ENCODE measurements at regions not wholly inside any gene's neighbourhood (a gene's known extent, or its start where the extent isn't known, plus 50 kb on each side); places are given as distances from the start of the nearest gene placed in this dataset.

GRCh38 chr4:123035239-123035638 is 112.8 kb upstream of the NUDT6 start:
- Mint-ChIP-seq H3K4me1 (ENCODE audit: low read depth, unreplicated experiment) (no peaks in the 10 kb centered on the region), H3K27me3 (ENCODE audit: unreplicated experiment) (peaks cover 4% of the 10 kb centered on the region), H3K27ac (ENCODE audit: unreplicated experiment) (no peak overlapping the region), H3K4me3 (ENCODE audit: unreplicated experiment) (no peak overlapping the region), H3K9me3 (ENCODE audit: unreplicated experiment) (no peaks in the 10 kb centered on the region), H3K36me3 (ENCODE audit: unreplicated experiment) (no peaks in the 10 kb centered on the region)
- DNase-seq = no peak
- TF ChIP-seq CTCF (IDR thresholded peaks at IDR 0.05; ENCODE audit: partially characterized antibody, unreplicated experiment) = no peak

GRCh38 chr4:123037804-123038203 is 115.4 kb upstream of the NUDT6 start:
- no peaks in the 10 kb centered on the region for H3K9me3 Mint-ChIP-seq (ENCODE audit: unreplicated experiment)
- H3K27me3 Mint-ChIP-seq (ENCODE audit: unreplicated experiment) = peaks cover 4% of the 10 kb centered on the region
- no peaks in the 10 kb centered on the region for H3K4me1 Mint-ChIP-seq (ENCODE audit: low read depth, unreplicated experiment)
- no peak overlapping the region for H3K27ac Mint-ChIP-seq (ENCODE audit: unreplicated experiment)
- no peak for DNase-seq
- H3K4me3 Mint-ChIP-seq (ENCODE audit: unreplicated experiment) = no peak overlapping the region
- no peak for TF ChIP-seq CTCF (IDR thresholded peaks at IDR 0.05; ENCODE audit: partially characterized antibody, unreplicated experiment)
- H3K36me3 Mint-ChIP-seq (ENCODE audit: unreplicated experiment) = peaks cover 5% of the 10 kb centered on the region

DNA sequence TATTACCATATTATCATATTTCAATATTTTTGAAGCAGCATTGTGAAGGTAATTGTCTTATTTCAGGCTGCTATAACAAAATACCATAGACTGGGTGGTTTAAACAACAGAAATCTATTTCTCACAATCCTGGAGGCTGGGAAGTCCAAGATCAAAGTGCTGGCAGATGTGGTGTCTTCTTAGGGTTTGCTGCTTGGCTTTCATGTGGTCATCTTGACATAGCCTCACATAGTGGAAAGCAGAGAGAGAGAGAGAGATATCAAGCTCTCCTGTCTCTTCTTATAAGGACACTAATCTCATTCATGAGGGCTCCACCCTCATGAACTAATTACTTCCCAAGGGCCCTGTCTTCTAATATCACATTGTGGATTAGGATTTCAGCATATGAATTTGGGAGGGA is 119.7 kb upstream of the NUDT6 start:
- H3K27me3 Mint-ChIP-seq (ENCODE audit: unreplicated experiment) = no peaks in the 10 kb centered on the region
- H3K9me3 Mint-ChIP-seq (ENCODE audit: unreplicated experiment) = no peaks in the 10 kb centered on the region
- H3K27ac Mint-ChIP-seq (ENCODE audit: unreplicated experiment) = no peak overlapping the region
- no peak for TF ChIP-seq CTCF (IDR thresholded peaks at IDR 0.05; ENCODE audit: partially characterized antibody, unreplicated experiment)
- H3K4me1 Mint-ChIP-seq (ENCODE audit: low read depth, unreplicated experiment) = no peaks in the 10 kb centered on the region
- H3K4me3 Mint-ChIP-seq (ENCODE audit: unreplicated experiment) = no peak overlapping the region
- peaks cover 17% of the 10 kb centered on the region for H3K36me3 Mint-ChIP-seq (ENCODE audit: unreplicated experiment)
- DNase-seq = no peak

DNA sequence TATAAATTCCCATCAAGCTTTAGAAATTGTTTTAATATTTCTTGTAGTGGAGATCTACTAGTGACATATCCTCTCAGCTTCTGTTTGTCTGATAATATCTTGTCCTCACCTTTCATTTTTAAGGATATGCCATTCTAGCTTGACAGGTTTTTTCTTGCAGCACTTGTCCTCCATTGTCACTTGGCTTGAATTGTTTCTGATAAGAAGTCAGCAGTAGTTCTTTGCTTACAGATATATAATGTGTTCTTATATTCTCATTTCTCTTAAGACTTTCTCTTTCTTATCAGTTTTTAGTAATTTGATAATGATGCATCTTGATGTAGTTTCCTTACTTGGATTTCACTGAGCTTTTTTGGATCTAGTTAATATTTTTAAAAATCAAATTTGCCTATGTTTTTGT is 120.6 kb upstream of the NUDT6 start:
- Mint-ChIP-seq H3K27me3 (ENCODE audit: unreplicated experiment) (no peaks in the 10 kb centered on the region), H3K9me3 (ENCODE audit: unreplicated experiment) (no peaks in the 10 kb centered on the region), H3K27ac (ENCODE audit: unreplicated experiment) (no peak overlapping the region), H3K4me1 (ENCODE audit: low read depth, unreplicated experiment) (no peaks in the 10 kb centered on the region), H3K4me3 (ENCODE audit: unreplicated experiment) (no peak overlapping the region), H3K36me3 (ENCODE audit: unreplicated experiment) (peaks cover 23% of the 10 kb centered on the region)
- no peak for DNase-seq
- TF ChIP-seq CTCF (IDR thresholded peaks at IDR 0.05; ENCODE audit: partially characterized antibody, unreplicated experiment) = no peak

DNA sequence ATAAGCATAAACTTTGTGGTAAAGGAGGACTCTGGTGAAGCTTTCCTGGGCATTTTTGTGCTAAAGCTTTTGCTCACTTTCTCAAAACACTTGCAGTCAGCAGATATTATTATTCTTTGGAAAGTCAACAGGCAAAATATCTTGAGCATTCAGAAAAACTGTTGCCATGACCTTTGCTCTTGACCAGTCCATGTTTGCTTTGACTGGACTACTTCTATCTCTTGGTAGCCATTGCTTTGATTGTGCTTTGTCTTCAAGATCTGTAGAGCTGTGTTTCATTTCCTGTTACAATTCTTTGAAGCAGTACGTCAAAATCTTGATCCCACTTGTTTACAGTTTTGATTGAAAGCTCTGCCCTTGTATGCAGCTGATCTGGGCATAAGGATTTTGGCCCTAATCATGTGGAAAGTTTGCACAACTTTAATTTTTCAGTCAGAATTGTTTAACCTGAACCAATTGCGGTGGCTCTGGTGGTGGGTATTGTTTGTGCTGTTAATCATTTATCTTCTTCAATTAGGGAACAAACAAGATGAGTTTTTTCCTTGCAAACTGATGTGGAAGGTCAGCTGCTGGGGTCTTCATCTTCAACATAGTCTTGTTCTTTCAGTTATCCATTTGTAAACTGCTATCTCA is 121.5 kb upstream of the NUDT6 start:
- no peak for TF ChIP-seq CTCF (IDR thresholded peaks at IDR 0.05; ENCODE audit: partially characterized antibody, unreplicated experiment)
- DNase-seq = no peak
- peaks cover 32% of the 10 kb centered on the region for H3K36me3 Mint-ChIP-seq (ENCODE audit: unreplicated experiment)
- peaks cover 3% of the 10 kb centered on the region for H3K9me3 Mint-ChIP-seq (ENCODE audit: unreplicated experiment)
- no peak overlapping the region for H3K4me3 Mint-ChIP-seq (ENCODE audit: unreplicated experiment)
- no peaks in the 10 kb centered on the region for H3K4me1 Mint-ChIP-seq (ENCODE audit: low read depth, unreplicated experiment)
- H3K27me3 Mint-ChIP-seq (ENCODE audit: unreplicated experiment) = no peaks in the 10 kb centered on the region
- no peak overlapping the region for H3K27ac Mint-ChIP-seq (ENCODE audit: unreplicated experiment)
